Mucosa of stomach (tissue), 1 donor: ENCODE measurements at regions not wholly inside any gene's neighbourhood (a gene's known extent, or its start where the extent isn't known, plus 50 kb on each side); places are given as distances from the start of the nearest gene placed in this dataset.
"Not testable (repeated sequence)": the region's sequence is repeated elsewhere in the genome, so short reads cannot be mapped to it uniquely, and the experiment has no call there.

Experiments used
- H3K27me3 ChIP-seq: one replicate; pipeline ENCODE4 v1.7.0; 2013; ENCODE audit warnings: mild to moderate bottlenecking, low read length; ENCODE audit not compliant: control insufficient read depth, insufficient read depth
- H3K36me3 ChIP-seq: one replicate; pipeline ENCODE4 v1.7.0; 2013; ENCODE audit warnings: low read length; ENCODE audit not compliant: control insufficient read depth, insufficient read depth
- H3K4me1 ChIP-seq: one replicate; pipeline ENCODE4 v1.7.0; 2013; ENCODE audit warnings: mild to moderate bottlenecking, low read length; ENCODE audit not compliant: control insufficient read depth, insufficient read depth
- H3K4me3 ChIP-seq: one replicate; pipeline ENCODE4 v1.7.0; 2013; ENCODE audit warnings: low read length
- H3K9ac ChIP-seq: one replicate; pipeline ENCODE4 v1.7.0; 2013; ENCODE audit warnings: mild to moderate bottlenecking, low read length, moderate library complexity
- H3K9me3 ChIP-seq: one replicate; pipeline ENCODE4 v1.7.0; 2013; ENCODE audit warnings: mild to moderate bottlenecking, low read length, moderate library complexity; ENCODE audit not compliant: control insufficient read depth
- donor health status: Pancreatic carcinoma.

DNA sequence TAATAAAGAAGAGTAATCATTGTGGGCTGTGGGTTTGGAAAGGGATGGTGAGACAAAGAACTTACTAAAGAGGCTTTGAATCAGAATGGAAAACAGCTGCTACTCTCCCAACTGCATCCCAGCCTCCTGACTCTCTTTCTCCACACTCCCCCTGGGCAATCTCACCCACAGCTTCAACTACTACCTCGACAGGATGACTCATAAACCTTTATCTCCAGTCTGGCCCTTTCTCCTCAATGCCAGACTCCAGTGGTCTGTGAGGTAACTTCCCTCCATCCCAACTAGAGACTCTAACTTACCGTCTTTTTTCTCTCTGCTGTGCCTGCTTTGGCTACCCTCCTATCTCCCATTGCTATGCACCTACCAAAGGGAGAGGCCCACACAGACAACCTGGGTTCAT lies 135.3 kb upstream of the RREB1 start:
- Histone ChIP-seq H3K9ac (no peak overlapping the region), H3K9me3 (no peaks in the 10 kb centered on the region), H3K4me1 (peaks cover 36% of the 10 kb centered on the region)

DNA sequence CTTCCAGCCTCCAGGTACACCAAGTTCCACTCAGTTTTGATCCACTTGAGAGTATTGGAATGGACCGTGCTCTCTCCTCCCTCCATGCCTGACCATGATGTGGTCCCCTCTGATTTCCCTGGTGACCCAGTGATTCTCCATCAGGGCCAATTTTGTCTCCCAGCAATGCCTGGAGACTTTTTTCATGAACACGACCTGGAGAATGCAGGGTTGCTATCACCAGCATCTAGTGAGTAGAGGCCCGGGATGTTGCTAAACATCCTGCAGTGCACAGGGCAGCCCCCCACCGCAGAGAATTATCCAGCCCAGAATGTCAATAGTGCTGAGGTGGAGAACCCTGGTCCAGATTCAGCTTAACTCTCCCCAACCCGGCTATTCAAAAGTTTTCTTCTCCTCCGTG lies 134.0 kb upstream of the RREB1 start:
- Histone ChIP-seq H3K9me3 (no peaks in the 10 kb centered on the region), H3K4me1 (peaks cover 31% of the 10 kb centered on the region), H3K4me3 (no peak overlapping the region), H3K9ac (no peak overlapping the region), H3K27me3 (no peaks in the 10 kb centered on the region), H3K36me3 (no peaks in the 10 kb centered on the region)

More for the DNA sequence above, 135.3 kb upstream of the RREB1 start:
- Histone ChIP-seq H3K4me3 (no peak overlapping the region), H3K36me3 (no peaks in the 10 kb centered on the region), H3K27me3 (no peaks in the 10 kb centered on the region)

DNA sequence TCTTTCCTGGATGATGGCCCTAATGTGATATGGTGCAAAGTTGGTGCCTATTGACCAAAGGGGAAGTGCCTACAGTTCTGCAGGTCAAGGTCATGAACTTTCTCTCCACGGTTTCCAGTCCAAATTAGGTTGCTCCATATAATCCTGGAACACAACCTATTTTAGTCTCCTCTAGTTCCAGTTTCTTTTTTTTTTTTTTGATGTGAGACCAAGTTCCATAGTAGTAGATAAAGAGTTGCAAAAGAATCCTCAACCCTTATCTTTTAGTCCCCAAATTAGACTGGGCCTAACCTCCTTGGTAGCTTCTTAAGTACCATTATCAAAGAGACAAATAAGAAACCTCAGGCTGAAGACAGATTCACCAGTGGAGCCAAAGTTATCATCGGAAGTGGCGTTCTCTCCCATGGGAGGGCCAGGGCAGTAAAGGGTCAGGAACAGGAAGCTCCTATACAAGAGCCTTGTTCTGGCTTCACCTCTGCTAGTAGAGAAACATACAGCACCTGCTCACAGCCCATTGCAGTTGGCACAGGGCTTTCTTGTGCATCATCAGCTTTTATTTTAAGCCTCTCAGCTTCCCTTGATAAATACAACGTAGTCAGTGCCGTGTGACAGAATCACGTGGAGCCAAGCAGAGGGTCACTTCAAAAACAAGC lies 132.2 kb upstream of the RREB1 start:
- no peak overlapping the region for H3K9ac ChIP-seq
- H3K27me3 ChIP-seq = no peaks in the 10 kb centered on the region
- no peaks in the 10 kb centered on the region for H3K36me3 ChIP-seq
- no peak overlapping the region for H3K4me3 ChIP-seq
- H3K4me1 ChIP-seq = peaks cover 15% of the 10 kb centered on the region
- H3K9me3 ChIP-seq = no peaks in the 10 kb centered on the region

DNA sequence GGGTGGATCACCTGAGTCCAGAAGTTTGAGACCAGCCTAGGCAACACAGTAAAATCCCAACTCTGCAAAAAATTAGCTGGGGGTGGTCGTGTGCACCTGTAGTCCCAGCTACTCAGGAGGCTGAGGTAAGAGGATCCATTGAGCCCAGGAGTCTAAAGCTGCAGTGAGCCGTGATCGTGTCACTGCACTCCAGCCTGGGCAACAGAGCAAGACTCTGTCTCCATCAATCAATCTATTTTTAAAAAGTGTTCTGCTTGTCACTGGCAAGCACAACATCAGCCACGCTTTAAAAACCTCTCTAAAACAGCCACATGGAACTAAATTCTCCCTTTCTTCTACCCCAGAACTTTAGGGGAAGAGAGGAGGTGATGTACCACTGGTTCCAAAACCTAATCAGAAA lies 131.6 kb upstream of the RREB1 start:
- Histone ChIP-seq H3K9ac (no peak overlapping the region), H3K27me3 (no peaks in the 10 kb centered on the region), H3K4me1 (peaks cover 15% of the 10 kb centered on the region), H3K9me3 (no peaks in the 10 kb centered on the region), H3K4me3 (no peak overlapping the region), H3K36me3 (no peaks in the 10 kb centered on the region)

DNA sequence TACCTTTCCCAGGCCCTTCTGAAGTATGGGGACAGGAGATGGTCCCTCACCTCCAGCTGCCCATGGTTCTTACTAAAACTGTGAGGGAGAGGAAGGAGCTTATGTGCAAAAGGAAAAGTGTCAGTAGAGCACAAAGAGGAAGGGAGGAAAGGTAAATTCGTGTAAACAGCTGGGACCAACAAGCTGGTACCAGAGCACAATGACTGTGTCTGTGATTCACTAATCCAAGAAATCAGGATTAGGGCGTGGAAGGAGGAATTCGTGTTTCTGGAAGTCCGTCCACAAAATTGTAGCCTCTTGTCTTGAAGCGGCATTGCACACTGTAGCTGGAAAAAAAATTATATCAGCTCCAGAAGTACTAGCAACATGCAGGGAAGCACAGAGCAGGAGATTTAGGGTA lies 129.0 kb upstream of the RREB1 start:
- Histone ChIP-seq H3K9ac (no peak overlapping the region), H3K36me3 (no peaks in the 10 kb centered on the region), H3K9me3 (no peaks in the 10 kb centered on the region), H3K4me3 (no peak overlapping the region), H3K4me1 (no peaks in the 10 kb centered on the region), H3K27me3 (no peaks in the 10 kb centered on the region)

- no peaks in the 10 kb centered on the region for H3K9me3 ChIP-seq
- H3K4me1 ChIP-seq = no peaks in the 10 kb centered on the region
- H3K4me3 ChIP-seq = no peak overlapping the region
- H3K9ac ChIP-seq = no peak overlapping the region
- no peaks in the 10 kb centered on the region for H3K27me3 ChIP-seq
- no peaks in the 10 kb centered on the region for H3K36me3 ChIP-seq
Measured at GRCh38 chr6:6980999-6981597, 126.7 kb upstream of the RREB1 start.

DNA sequence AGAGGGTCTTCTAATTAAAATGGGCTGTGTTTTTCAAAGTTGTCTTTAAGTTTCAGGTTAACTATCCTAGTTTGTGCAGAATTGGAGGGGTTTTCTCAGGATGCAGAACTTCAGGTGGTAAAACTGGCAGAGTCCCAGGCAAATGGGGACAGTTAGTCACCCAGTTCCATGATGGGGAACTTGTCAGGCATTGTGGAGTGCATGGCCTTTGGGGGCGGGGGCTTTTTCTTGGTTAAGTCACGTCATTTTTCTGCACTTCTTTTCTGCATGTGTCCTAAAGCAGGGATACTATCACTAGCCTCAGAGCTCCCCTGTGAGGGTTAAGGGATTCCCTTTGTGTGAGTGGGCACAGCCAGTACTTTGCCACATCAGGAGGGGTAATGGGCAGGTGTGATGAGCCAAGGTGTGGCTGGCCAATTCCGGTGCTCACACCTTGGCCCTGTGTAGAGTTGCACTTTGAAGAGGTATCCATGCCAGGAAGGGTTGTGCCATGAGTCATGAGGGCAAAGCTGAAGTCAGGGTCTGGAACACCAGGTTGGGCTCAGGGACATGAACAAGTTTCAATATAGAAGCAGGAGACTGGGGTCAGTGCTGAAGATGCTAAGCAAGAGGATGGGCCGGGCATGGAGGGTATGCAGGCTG lies 126.0 kb upstream of the RREB1 start:
- Histone ChIP-seq H3K4me1 (no peaks in the 10 kb centered on the region), H3K27me3 (no peaks in the 10 kb centered on the region), H3K36me3 (no peaks in the 10 kb centered on the region), H3K9me3 (no peaks in the 10 kb centered on the region), H3K4me3 (no peak overlapping the region), H3K9ac (no peak overlapping the region)

- no peak overlapping the region for H3K4me3 ChIP-seq
- no peak overlapping the region for H3K9ac ChIP-seq
- H3K27me3 ChIP-seq = no peaks in the 10 kb centered on the region
- no peaks in the 10 kb centered on the region for H3K9me3 ChIP-seq
- no peaks in the 10 kb centered on the region for H3K36me3 ChIP-seq
- H3K4me1 ChIP-seq = no peaks in the 10 kb centered on the region
Measured at GRCh38 chr6:6982663-6983062, 125.1 kb upstream of the RREB1 start.

- no peaks in the 10 kb centered on the region for H3K4me1 ChIP-seq
- no peaks in the 10 kb centered on the region for H3K9me3 ChIP-seq
- no peaks in the 10 kb centered on the region for H3K27me3 ChIP-seq
- no peak overlapping the region for H3K4me3 ChIP-seq
- no peak overlapping the region for H3K9ac ChIP-seq
- no peaks in the 10 kb centered on the region for H3K36me3 ChIP-seq
Measured at GRCh38 chr6:6984585-6985366, 123.0 kb upstream of the RREB1 start.

GRCh38 chr6:6986344-6986743 lies 121.4 kb upstream of the RREB1 start:
- Histone ChIP-seq H3K4me1 (no peaks in the 10 kb centered on the region), H3K9me3 (no peaks in the 10 kb centered on the region), H3K27me3 (no peaks in the 10 kb centered on the region), H3K36me3 (no peaks in the 10 kb centered on the region), H3K4me3 (no peak overlapping the region), H3K9ac (no peak overlapping the region)

- Histone ChIP-seq H3K9ac (no peak overlapping the region), H3K27me3 (no peaks in the 10 kb centered on the region), H3K4me3 (no peak overlapping the region), H3K9me3 (no peaks in the 10 kb centered on the region), H3K4me1 (no peaks in the 10 kb centered on the region), H3K36me3 (no peaks in the 10 kb centered on the region)
Measured at GRCh38 chr6:6987749-6988148, 120.0 kb upstream of the RREB1 start.

DNA sequence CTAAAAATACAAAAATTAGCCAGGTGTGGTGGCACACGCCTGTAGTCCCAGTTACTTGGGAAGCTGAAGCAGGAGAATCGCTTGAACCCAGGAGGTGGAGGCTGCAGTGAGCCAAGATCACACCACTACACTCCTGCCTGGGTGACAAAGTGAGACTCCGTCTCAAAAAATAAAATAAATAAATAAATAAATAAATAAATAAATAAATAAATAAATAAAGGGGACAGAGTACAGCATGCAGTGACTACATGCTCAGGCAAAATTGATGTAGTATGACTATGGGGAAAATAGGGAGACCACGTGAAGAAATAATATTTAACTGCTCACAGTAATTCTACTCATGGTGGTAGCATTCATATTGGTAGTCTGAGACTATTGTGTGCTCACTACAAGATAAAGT lies 117.7 kb upstream of the RREB1 start:
- not testable (repeated sequence) for H3K9ac ChIP-seq, H3K36me3 ChIP-seq, H3K27me3 ChIP-seq, H3K9me3 ChIP-seq, H3K4me3 ChIP-seq, H3K4me1 ChIP-seq
